PC-9 (cell line): ENCODE measurements at regions not wholly inside any gene's neighbourhood (a gene's known extent, or its start where the extent isn't known, plus 50 kb on each side); places are given as distances from the start of the nearest gene placed in this dataset.
A peak's percentile ranks its signal among the peaks of the same experiment; 100 is the strongest.

ENCODE experiments used
- BruUV-seq: library from RNA; stranded (reverse); fragments of 400-500 nt; replicated peaks from 2 replicates; lab custom pipeline; 2021; lab: Mats Ljungman, UMichigan
- CTCF ChIA-PET: fragments of 300-600 bp; sonication (Branson Sonifier 250); formaldehyde crosslinking; loops from one replicate; lab custom pipeline; 2022; ENCODE audit warnings: antibody characterized with exemption; lab: Charles Lee
- POLR2A ChIA-PET: fragments of 300-600 bp; sonication (Branson Sonifier 250); formaldehyde crosslinking; loops from one replicate; lab custom pipeline; 2022; ENCODE audit warnings: antibody characterized with exemption; ENCODE audit not compliant: unreplicated experiment; lab: Charles Lee
- DNase-seq, 2 experiments: peaks; one replicate each; pipeline versions ENCODE4 v3.0.0 to v3.0.0-alpha.2; 2015 to 2022; ENCODE audit warnings: mixed read lengths in 1 of 2
- H2AFZ ChIP-seq: fragments of 200-600 bp; sonication (generic); 2 replicates; pipeline ENCODE4 v1.8.1; 2017; ENCODE audit warnings: antibody characterized with exemption
- H3F3A ChIP-seq: fragments of 200-600 bp; sonication (generic); 2 replicates; pipeline ENCODE4 v1.8.1; 2017; ENCODE audit warnings: antibody characterized with exemption, mild to moderate bottlenecking, low read depth; ENCODE audit not compliant: insufficient read depth
- H3K27ac ChIP-seq: fragments of 200-600 bp; sonication (generic); 2 replicates; pipeline ENCODE4 v1.6.1; 2016; ENCODE audit warnings: mixed run types
- H3K27me3 ChIP-seq: fragments of 200-600 bp; sonication (generic); 2 replicates; pipeline ENCODE4 v1.6.1; 2016; ENCODE audit warnings: low read depth, mixed run types; ENCODE audit not compliant: insufficient read depth
- H3K36me3 ChIP-seq: fragments of 200-600 bp; sonication (generic); 2 replicates; pipeline ENCODE4 v1.6.1; 2016; ENCODE audit warnings: low read depth, mixed run types
- H3K4me1 ChIP-seq: fragments of 200-600 bp; sonication (generic); replicated peaks from 2 replicates; pipeline ENCODE4 v1.6.1; 2016; ENCODE audit warnings: mixed run types; ENCODE audit not compliant: insufficient read depth
- H3K4me2 ChIP-seq: fragments of 200-600 bp; sonication (generic); 2 replicates; pipeline ENCODE4 v1.6.1; 2017; ENCODE audit warnings: mixed run types
- H3K4me3 ChIP-seq: fragments of 200-600 bp; sonication (generic); 2 replicates; pipeline ENCODE4 v1.6.1; 2016; ENCODE audit warnings: mixed run types
- H3K79me2 ChIP-seq: fragments of 200-600 bp; sonication (generic); 2 replicates; pipeline ENCODE4 v1.6.1; 2017; ENCODE audit warnings: low read depth, mixed run types
- H3K9me2 ChIP-seq: fragments of 200-600 bp; sonication (generic); 2 replicates; pipeline ENCODE4 v1.8.1; 2017; ENCODE audit warnings: mild to moderate bottlenecking; ENCODE audit not compliant: insufficient read depth
- H3K9me3 ChIP-seq: fragments of 200-600 bp; sonication (generic); 2 replicates; pipeline ENCODE4 v1.8.1; 2016; ENCODE audit warnings: low read depth; ENCODE audit not compliant: insufficient read depth
- H4K20me1 ChIP-seq: fragments of 200-600 bp; sonication (generic); 2 replicates; pipeline ENCODE4 v1.8.1; 2017; ENCODE audit not compliant: insufficient read depth
- CTCF ChIP-seq: fragments of 200-600 bp; sonication (generic); conservative IDR thresholded peaks from 2 replicates; pipeline ENCODE4 v1.6.1; 2017; ENCODE audit warnings: mixed run types, antibody characterized with exemption, mild to moderate bottlenecking, moderate library complexity
- EZH2 ChIP-seq: fragments of 200-600 bp; sonication (generic); IDR thresholded peaks from 2 replicates; pipeline ENCODE4 v1.8.0; 2017; ENCODE audit warnings: antibody characterized with exemption, low read depth
- intact Hi-C: fragments of 100-400 bp; cut with micrococcal nuclease; formaldehyde crosslinking; loops from one replicate; pipeline ENCODE4 v1.10.0; 2022; ENCODE audit not compliant: unreplicated experiment

- H3K36me3 ChIP-seq, result no peaks in the 10 kb centered on the region
- H3K4me2 ChIP-seq, result no peak overlapping the region
- no peaks in the 10 kb centered on the region for H3K9me2 ChIP-seq
- no peak overlapping the region for H3K4me3 ChIP-seq
- no peak for DNase-seq
- no peaks in the 10 kb centered on the region for H3K27me3 ChIP-seq
- H3K79me2 ChIP-seq, result no peaks in the 10 kb centered on the region
- TF ChIP-seq EZH2 (no peak), CTCF (no peak)
- H4K20me1 ChIP-seq, result no peaks in the 10 kb centered on the region
- CTCF ChIA-PET, result no interaction called here
- intact Hi-C loops, result no loop called here
- no TSS peak for BruUV-seq
- peaks cover 4% of the 10 kb centered on the region; the same call in 1 of the 2 replicates for H3K4me1 ChIP-seq
- POLR2A ChIA-PET, result no interaction called here
- H3K27ac ChIP-seq, result no peak overlapping the region
- H3F3A ChIP-seq, result no peaks in the 10 kb centered on the region
- no peak overlapping the region for H2AFZ ChIP-seq
- no peaks in the 10 kb centered on the region for H3K9me3 ChIP-seq
Observed at GRCh38 chr15:66615846-66616245, 50.0 kb upstream of the LCTL start.

- no peak for TF ChIP-seq CTCF
- TF ChIP-seq EZH2, result no peak
- POLR2A ChIA-PET, result no interaction called here
- Histone ChIP-seq H3K4me3 (no peak overlapping the region), H3K79me2 (no peaks in the 10 kb centered on the region), H2AFZ (no peak overlapping the region), H3K4me1 (peaks cover 4% of the 10 kb centered on the region; the same call in 1 of the 2 replicates), H3F3A (no peaks in the 10 kb centered on the region), H4K20me1 (no peaks in the 10 kb centered on the region), H3K4me2 (no peak overlapping the region), H3K27ac (no peak overlapping the region), H3K27me3 (no peaks in the 10 kb centered on the region), H3K36me3 (no peaks in the 10 kb centered on the region), H3K9me2 (no peaks in the 10 kb centered on the region), H3K9me3 (no peaks in the 10 kb centered on the region)
- DNase-seq, result peak in 1 of 2 experiments; percentile 38
- CTCF ChIA-PET, result no interaction called here
- no TSS peak for BruUV-seq
- intact Hi-C loops, result no loop called here
Observed at GRCh38 chr15:66617137-66618090, 51.6 kb upstream of the LCTL start.

GRCh38 chr15:66619152-66619903 lies 53.5 kb upstream of the LCTL start:
- H4K20me1 ChIP-seq, result no peaks in the 10 kb centered on the region
- H3K36me3 ChIP-seq, result no peaks in the 10 kb centered on the region
- H3K27ac ChIP-seq, result no peak overlapping the region
- no peaks in the 10 kb centered on the region for H3K79me2 ChIP-seq
- no peak overlapping the region for H3K4me3 ChIP-seq
- H3K27me3 ChIP-seq, result no peaks in the 10 kb centered on the region
- H2AFZ ChIP-seq, result no peak overlapping the region
- peak overlapping the region; percentile 4; the same call in 1 of the 2 replicates for H3K4me2 ChIP-seq
- no peaks in the 10 kb centered on the region for H3K9me3 ChIP-seq
- no peaks in the 10 kb centered on the region for H3F3A ChIP-seq
- H3K9me2 ChIP-seq, result no peaks in the 10 kb centered on the region
- intact Hi-C loops, result loop anchor here (1.0 kb wide), 3 partner anchors 79 to 234 kb away; no protein-coding TSS in a partner anchor
- peaks cover 4% of the 10 kb centered on the region; the same call in 1 of the 2 replicates for H3K4me1 ChIP-seq
- TF ChIP-seq CTCF, result peak; percentile 80
- TF ChIP-seq EZH2, result no peak
- no TSS peak for BruUV-seq
- DNase-seq, result peak; percentile 65 to 82
- CTCF ChIA-PET, result interaction anchor here (0.5 to 1.5 kb wide), 5 partner anchors 79 to 1652 kb away, joined by 3 to 15 read pairs (median 4); no protein-coding TSS in a partner anchor
- POLR2A ChIA-PET, result interaction anchor here (0.5 to 0.7 kb wide), 4 partner anchors 29 to 665 kb away, joined by 3 to 19 read pairs (median 4); no protein-coding TSS in a partner anchor
